Keratinocyte (primary cell): ENCODE measurements at regions not wholly inside any gene's neighbourhood (a gene's known extent, or its start where the extent isn't known, plus 50 kb on each side); places are given as distances from the start of the nearest gene placed in this dataset.

ENCODE experiments used
- CTCF ChIP-seq, 3 experiments: IDR thresholded peaks in 1 of 3; conservative IDR thresholded peaks in 1 of 3; optimal IDR thresholded peaks in 1 of 3; 2 replicates in 2 of 3; 3 replicates in 1 of 3; pipeline versions ENCODE3 to v1.5.1; 2011; ENCODE audit warnings: low read length in 3 of 3, mild to moderate bottlenecking in 3 of 3, moderate library complexity in 2 of 3, control low read depth in 1 of 3, inconsistent platforms in 1 of 3; ENCODE audit not compliant: insufficient read depth in 2 of 3; ENCODE audit errors: extremely low read depth in 1 of 3
- EZH2 ChIP-seq: IDR thresholded peaks from one replicate; pipeline ENCODE4 v1.6.1; 2012; ENCODE audit warnings: inconsistent platforms, mild to moderate bottlenecking, low read length, moderate library complexity

- no peak for TF ChIP-seq CTCF (optimal IDR thresholded peaks at IDR 0.05 in 1 of 3, IDR thresholded peaks at IDR 0.05 in 1 of 3, conservative IDR thresholded peaks at IDR 0.05 in 1 of 3; ENCODE audit: extremely low read depth in 1 of 3, insufficient read depth in 2 of 3, low read length in 3 of 3)
- no peak for TF ChIP-seq EZH2
Measured at GRCh38 chr14:81605660-81606059, 72.0 kb upstream of the SEL1L start.
